H4 (cell line): ENCODE measurements at regions not wholly inside any gene's neighbourhood (a gene's known extent, or its start where the extent isn't known, plus 50 kb on each side); places are given as distances from the start of the nearest gene placed in this dataset.

Experiments
- DNase-seq: peaks from one replicate; pipeline ENCODE4 v3.0.0-alpha.2; 2015; ENCODE audit warnings: low spot score

- DNase-seq, result no peak
Measured at GRCh38 chr6:18335948-18336347, 51.2 kb upstream of the RNF144B start.

GRCh38 chr6:18334251-18334650, 52.9 kb upstream of the RNF144B start:
- no peak for DNase-seq

- no peak for DNase-seq
Measured at GRCh38 chr6:18330548-18331081, 56.5 kb upstream of the RNF144B start.

GRCh38 chr6:18329776-18330175, 57.4 kb upstream of the RNF144B start:
- DNase-seq, result no peak

- DNase-seq, result no peak
Measured at GRCh38 chr6:18328540-18328939, 58.6 kb upstream of the RNF144B start.

GRCh38 chr6:18328070-18328469, 59.1 kb upstream of the RNF144B start:
- no peak for DNase-seq

GRCh38 chr6:18327626-18328025, 59.5 kb upstream of the RNF144B start:
- DNase-seq, result no peak

- no peak for DNase-seq
Measured at GRCh38 chr6:18326980-18327379, 60.2 kb upstream of the RNF144B start.

GRCh38 chr6:18326001-18326400, 61.1 kb upstream of the RNF144B start:
- DNase-seq, result no peak

GRCh38 chr6:18324706-18325042, 60.3 kb upstream of the DEK start:
- DNase-seq, result no peak

GRCh38 chr6:18323935-18324705, 59.8 kb upstream of the DEK start:
- peak; percentile 24 for DNase-seq

- DNase-seq, result no peak
Measured at GRCh38 chr6:18317850-18318249, 53.5 kb upstream of the DEK start.

GRCh38 chr6:18314317-18314997, 50.1 kb upstream of the DEK start:
- DNase-seq, result no peak
